RCC 7860 (cell line): ENCODE measurements at regions not wholly inside any gene's neighbourhood (a gene's known extent, or its start where the extent isn't known, plus 50 kb on each side); places are given as distances from the start of the nearest gene placed in this dataset.
A peak's percentile ranks its signal among the peaks of the same experiment; 100 is the strongest.
"Not testable (repeated sequence)": the region's sequence is repeated elsewhere in the genome, so short reads cannot be mapped to it uniquely, and the experiment has no call there.

Source experiments
- DNase-seq: peaks from one replicate; pipeline ENCODE4 v3.0.0-alpha.2; 2015; ENCODE audit warnings: low spot score
- FAIRE-seq: peaks from 2 replicates; lab custom pipeline; 2012; peaks lifted over from hg19 to GRCh38; lab: Jason Lieb, UNC

DNA sequence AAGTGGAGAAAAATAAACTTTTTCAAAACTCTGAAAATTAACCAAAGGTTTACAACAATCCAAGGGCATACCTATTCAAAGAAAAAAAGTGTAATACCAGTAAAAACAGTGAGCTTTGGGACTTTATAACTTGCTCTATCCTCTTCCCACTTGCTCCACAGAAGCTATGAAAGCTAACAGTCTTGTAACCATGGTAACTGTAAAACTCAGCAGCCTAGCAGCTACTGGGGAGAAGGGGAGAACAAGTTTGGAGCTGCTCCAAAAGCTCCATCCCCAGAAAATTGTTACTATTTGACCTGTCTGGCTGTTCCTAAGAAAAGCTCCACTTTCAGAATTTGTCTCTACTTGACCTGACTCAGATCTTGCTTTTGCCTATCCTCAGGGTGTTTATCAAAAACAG lies 191.5 kb downstream of the OTUD1 start:
- FAIRE-seq: no peak
- DNase-seq: no peak

DNA sequence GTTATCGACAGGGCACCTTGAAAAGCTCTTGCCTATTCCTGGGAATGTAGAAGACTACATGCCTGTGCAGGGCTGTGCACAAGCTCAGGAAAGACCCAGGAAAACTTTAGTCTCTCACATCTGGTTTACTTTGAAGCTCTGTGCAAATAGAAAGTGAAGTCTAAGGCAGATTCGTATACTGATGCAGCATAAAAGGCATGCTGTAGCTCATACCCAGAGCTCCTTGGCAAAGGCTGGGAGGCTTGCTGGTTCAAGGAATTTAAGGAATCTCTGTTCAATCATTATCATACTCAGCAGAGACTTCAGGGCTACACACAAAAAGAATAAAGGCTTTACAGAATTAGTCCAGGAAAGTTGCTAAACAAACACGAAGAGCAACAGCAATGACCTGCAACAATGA lies 192.0 kb downstream of the OTUD1 start:
- peak; percentile 46 for FAIRE-seq
- no peak for DNase-seq

DNA sequence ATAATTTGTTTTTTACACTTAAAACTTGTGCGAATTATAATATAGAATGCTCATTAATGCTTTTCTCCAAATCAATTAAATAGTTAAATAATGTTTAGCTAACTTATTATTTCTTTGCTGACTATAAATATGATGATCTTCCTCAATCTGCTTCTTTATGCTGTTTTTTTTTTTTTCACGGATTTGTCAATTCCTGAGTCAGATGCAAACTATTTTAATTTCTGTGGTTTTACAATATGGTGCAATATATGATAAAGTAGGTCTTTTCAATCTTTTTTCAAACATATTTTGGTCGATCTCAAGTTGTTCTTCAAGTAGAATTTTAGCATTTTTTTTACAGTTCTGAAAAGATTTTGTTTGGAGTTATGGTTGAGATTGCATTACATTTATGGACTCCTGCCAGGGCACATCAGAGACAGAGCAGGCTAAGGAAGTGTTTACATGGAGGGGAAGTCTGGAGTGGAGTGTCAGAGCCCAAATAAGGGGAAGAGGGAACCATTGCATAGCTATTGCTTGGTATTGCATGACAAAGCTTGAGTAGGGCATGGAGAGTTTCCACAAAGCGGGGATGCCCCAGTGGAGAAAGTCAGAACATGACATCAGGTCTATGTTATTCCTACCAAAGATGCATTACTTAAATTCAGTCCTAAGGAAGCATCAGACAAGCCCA lies 204.4 kb downstream of the OTUD1 start:
- no peak for DNase-seq
- no peak for FAIRE-seq

DNA sequence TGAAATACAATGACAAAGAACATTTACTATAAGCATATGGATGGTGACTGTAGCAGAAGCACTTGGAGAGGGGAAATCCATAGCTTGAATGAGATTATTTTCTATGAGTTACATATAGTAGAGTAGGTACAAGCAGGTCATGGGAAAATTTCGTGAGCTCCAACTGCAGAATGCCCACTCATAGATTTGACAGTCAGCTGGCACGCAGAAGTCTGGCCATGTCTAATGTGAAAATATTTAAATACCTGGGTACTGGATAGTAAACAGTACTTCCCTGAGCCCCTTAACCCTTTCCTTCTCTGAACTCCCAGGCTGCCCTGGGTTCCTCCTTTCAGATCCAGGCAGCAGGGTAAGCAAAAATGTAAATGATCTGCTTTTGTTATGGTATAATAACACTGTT lies 209.7 kb downstream of the OTUD1 start:
- DNase-seq: no peak
- no peak for FAIRE-seq

DNA sequence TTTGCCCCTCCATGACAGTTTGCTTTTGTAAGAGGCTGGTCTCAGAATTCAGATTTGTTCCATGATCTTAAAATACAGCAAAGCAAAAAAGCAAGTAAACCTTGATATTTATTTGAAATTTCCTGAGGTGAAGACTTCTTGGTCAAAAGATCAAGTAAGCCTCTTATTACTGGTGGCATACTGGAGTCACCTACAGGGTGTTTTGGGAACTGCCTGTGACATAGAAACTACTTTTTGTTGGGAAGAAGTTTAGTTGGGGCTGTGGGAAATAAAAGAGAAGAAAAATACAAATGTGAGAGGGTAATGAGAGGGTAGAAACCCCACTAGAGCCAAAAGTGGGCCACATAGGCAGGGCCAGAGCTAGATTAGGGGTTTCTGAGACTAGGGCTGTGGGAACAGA lies 217.9 kb downstream of the OTUD1 start:
- FAIRE-seq (no peak), DNase-seq (no peak)

DNA sequence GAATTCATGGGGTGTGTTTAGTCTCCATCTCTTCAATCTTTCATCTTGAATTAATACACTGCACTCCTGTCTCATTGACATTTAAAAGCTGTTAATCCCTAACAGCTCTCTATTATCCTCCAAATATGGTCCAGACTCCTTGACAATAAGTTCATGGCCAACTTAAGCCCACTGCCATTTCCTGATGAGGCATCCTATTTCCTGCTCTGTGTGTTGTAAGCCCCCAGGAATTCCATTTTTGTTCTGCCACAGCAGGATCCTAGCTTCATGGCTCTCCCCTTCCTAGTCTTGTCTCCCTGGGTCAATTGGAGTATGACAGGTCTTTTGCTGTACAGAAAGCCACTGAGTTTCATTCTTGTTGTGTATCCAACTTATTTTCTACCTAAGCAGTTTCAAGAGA lies 218.8 kb downstream of the OTUD1 start:
- no peak for DNase-seq
- FAIRE-seq: no peak

DNA sequence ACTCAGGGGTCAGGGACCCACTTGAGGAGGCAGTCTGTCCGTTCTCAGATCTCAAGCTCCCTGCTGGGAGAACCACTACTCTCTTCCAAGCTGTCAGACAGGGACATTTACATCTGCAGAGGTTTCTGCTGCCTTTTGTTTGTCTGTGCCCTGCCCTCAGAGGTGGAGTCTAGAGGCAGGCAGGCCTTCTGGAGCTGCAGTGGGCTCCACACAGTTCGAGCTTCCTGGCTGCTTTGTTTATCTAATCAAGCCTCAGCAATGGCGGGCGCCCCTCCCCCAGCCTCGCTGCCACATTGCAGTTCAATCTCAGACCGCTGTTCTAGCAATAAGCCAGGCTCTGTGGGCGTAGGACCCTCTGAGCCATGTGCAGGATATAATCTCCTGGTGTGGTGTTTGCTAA lies 233.0 kb downstream of the OTUD1 start:
- not testable (repeated sequence) for FAIRE-seq, DNase-seq

DNA sequence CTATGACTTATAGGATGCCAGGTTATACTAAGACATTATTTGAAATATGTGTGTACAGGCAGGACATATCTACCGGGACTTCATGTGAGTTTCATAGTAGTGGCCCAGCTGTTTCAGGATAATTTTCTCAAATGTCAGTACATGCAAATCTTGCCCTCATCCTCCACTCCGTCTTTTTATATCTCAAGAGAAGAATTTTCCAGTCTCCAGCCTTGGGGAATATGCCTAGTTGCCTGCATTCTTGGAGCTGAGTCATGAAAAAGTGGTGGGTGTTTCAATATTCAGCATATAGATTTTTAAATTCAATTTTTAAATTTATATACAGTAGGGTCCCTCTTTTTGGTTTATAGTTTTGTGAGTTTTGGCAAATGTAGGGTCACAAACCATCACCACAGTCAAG lies 236.7 kb downstream of the OTUD1 start:
- no peak for DNase-seq
- no peak for FAIRE-seq

DNA sequence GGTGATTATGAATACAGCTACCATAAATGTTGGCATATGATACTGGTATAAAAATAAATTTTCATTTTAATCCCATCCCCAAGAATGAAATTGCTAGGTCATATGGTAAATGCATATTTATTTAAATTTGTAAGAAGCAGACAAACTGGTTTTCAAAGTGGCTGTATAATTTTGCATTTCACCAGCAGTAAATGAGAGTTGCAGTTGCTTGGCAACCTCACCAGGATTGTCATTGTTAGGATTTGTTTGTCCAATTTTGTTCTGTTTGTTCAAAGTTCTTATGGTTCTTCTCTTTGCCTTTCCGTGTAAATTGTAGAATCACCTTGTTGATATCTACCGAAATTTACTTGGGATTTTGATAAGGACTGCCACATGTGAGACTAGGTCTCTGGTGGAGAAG lies 237.4 kb downstream of the OTUD1 start:
- no peak for FAIRE-seq
- no peak for DNase-seq

DNA sequence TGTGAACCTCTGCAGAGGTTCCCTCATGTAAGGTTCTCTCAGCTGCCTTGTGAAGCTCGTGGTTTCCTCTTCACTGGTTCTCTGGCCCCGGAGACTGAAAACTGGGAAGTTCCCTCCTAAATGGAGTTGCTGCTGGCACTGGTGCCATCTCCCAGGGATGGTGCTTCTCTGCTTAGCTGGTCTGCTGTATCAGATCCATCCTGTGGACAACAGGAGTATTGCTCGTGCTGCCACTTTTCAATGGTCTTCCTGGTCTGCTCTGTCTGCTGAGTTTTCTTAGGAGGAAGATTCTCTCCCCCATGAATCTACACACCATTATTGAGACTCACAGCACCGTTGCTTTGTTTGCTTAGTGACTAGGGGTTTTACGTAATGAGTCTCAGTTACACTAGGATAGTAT lies 247.8 kb downstream of the OTUD1 start:
- FAIRE-seq: no peak
- no peak for DNase-seq

DNA sequence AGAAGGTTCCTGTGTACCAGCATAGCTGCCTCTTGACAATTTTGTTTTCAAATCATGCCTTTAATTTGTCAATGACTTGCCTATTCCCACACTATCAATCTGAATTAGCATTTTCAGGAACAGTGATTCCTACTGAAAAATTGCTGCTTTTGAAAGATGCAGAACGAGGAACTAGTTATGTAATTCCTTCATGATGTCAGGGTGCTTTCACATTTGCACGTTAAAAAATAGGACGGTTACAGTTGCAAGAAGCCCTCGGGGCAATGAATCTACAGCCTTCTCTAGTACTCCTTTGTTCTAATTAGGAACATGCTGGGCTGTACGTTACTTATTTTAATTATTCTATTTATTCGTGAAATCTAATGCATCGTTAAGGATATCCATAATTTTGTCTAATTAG lies 253.9 kb downstream of the OTUD1 start:
- FAIRE-seq (no peak), DNase-seq (no peak)

DNA sequence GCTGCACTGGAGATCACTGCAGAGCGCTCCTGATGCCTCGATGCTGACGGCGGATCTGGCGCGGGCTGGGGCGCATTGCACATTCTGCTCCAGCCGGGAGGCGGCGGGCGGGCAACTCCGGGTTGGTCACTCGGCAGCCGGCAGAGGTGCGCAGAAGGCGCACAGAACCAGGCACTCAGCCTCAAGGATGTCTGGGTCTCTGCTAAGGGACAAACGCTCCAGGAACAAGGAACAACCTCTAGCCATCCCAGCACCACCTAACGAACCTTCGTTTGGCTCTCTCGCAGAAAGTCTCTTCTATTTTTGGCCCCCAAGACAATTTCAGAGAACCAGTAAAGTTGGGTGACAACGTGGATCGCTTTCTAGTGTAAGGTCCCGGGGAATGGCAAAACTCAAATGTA lies 254.6 kb downstream of the OTUD1 start:
- no peak for FAIRE-seq
- no peak for DNase-seq

DNA sequence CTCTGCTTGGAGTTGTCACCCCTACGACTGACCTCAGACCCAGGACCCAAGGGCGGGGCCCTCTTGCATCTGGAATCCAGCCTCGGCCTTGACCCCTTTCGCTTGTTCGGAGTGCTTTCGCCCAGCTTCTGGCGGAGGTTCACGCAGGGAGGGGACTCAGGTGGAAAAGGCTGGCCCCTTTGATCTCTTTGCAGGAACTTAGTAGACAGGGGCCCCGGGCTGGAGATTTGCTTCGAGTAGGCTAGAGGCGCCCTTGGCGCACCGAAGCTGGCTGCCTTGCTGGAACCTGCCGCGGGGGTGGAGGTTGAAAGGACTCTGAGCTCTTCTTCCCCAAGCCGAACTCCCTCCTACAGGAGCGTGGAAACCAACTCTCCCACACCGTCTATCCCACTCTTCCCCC lies 255.1 kb downstream of the OTUD1 start:
- FAIRE-seq (no peak), DNase-seq (no peak)

DNA sequence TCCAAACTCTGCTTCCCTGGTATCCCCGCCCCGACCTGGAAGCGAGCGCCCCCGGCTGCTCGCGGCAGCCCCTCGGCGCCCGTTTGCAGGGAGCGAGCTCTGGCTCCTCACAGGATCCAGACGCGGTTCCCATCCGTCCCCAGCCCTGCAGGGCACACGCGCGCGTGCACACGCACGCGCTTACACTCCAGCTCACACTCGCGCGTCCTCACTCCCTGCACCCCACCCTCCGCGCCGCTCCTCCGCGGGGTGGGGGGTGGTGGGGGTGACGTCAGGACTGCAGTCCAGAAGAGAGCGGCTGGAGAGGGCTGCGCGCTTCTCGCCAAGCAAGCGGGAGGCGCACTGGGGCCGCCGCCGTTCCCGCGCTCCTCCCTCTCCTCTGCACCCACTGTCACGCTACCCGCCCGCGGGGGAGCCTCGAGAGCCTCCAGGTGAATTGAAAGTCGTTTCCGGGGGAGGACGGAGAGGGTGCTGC lies 255.6 kb downstream of the OTUD1 start:
- FAIRE-seq (no peak), DNase-seq (no peak)

DNA sequence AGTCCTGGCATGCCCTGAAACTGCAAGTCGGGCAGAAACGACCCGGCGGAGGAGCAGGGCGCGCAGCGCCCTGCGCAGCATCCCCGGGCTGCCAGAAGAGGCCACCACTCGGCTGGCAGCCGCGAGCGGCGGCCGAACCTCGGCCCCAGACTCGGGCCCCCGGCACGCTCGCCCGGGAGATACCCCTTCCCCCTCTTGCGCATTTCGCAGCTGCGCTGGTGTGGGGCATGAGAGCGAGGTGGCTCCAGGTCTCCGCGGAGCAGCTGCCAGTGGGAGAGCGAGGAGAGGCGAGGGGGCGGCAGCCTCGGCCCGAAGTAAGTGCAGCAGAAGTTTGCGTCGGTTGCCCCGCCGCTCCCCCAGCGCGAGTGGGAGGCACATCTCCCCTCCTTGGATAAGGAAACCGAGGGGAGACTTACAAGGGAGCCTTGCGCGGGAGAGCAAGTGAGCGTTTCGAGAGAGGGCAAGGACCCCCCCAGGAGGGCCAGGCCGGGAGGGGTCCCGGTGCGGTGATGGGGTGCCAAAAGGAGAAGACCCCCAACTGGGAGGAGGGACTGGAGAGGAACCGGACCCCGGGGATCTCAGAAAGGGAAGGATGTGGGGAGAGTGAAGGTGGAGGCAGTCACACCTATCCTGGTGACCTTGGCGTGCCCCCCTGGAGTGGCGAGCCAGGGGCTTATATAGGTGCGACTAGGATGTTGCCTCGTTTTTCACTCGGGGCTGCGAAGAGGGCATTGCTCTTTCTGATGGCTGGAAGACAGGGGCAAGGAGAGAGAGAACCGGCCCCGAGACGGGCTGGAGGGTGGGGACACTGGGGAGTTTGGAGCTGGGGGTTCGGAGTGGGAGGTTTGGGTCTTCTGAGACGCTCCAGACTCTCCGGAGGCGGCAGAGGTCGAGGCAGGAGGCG lies 256.3 kb downstream of the OTUD1 start:
- FAIRE-seq: no peak
- DNase-seq: no peak

DNA sequence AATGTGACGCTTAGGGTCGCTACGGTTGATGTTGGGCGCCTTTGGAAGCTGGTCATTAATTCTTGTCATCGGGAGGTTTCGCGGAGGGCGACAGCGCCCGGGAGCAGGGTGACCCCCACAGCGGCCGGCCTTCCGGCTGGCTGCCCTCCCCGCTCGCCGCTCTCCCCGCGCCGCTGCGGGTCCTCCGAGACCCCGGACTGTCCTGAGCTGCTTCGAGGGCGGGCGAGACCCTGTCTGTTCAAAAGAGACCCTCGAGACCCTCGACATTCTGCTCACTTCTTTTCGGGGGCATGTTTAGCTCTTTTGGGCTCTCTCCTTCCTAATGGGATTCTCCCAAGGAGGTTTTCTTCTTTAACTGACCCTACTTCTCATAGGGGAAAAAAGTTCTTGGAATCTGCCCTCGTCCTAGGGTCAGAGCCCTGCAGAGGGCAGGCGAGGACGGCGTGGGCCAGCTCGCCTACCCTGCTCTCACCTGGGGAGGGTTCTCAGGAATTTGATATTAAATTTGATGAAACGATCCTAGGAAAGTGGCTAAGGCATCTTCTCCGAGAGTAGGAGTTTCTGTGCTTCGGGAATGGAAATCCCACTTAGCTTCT lies 257.0 kb downstream of the OTUD1 start:
- no peak for DNase-seq
- no peak for FAIRE-seq

DNA sequence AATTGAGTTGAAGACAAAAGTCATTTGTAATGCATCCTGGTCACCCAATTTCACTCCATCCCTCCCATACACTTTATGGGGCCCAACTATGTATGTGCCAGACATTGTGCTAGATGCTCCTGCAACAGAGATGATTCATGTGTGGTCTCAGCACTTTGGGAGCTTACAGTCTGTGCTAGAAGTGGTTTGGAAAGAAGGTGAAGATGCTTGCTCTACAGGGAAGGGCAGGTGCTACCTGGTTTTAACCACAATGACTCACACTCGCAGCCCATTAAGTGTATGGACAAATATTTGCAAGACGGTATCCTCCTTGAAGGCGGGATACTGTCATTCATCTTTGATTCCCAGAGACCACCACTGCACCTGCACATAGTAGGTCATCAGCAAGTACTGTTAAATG lies 257.6 kb downstream of the OTUD1 start:
- DNase-seq (no peak), FAIRE-seq (no peak)

DNA sequence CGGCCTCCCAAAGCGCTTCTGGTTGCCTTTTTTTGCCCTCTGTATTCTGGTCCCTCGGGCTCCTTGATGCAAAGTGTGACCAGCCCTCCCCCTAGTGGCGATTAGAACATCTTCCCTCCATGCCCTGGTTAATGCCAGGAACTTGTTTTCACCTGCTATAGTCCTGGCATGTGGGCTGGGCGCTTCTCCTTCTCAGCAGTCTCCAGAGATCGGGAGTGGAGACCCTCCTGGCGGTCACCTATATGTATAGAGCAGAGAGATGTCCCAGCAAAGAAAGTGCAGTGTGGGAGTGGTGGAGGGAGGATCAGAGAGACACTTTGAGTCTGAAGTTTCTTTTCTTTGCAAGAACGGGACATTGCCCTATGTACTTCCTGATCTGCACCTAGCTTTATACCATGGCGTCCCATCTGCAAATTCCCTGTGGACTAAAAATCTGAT lies 264.1 kb downstream of the OTUD1 start:
- FAIRE-seq: no peak
- DNase-seq: peak; percentile 41

DNA sequence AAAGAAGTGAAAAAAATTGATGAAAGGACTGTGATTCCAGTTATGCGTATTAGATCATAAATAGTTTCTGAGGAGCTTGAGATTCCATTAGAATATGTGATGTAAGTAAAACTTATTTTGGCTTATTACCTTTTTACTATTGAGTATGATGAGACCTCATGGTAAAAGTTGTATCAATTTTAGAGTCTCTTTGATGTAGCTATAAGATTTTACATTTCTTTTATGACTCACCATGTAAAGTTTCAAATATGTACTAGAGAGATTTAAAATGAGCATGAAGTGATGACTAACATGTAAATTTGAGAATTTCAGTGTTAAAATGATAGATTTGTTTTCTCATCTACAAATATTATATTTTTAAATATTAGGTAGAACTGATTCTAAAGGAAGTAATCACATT lies 276.5 kb downstream of the OTUD1 start:
- FAIRE-seq (no peak), DNase-seq (no peak)

DNA sequence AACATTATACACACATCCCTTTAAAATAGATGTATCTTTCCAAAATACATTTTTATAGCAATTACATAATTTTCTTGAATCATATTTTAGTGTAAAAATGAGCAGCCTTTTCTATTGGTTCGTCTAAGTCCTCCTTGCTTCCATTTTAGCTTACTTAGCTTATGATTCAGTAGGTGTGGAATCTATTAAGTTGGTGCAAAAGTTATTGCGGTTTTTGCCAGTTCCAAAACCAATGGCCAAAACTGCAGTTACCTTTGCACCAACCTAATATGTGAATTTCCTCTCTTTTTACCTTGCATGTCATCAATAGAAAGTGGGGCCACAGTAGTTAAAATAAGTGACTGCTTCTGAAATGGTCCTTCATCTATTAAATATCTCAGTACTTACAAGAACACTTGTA lies 279.0 kb downstream of the OTUD1 start:
- FAIRE-seq: no peak
- DNase-seq: no peak

DNA sequence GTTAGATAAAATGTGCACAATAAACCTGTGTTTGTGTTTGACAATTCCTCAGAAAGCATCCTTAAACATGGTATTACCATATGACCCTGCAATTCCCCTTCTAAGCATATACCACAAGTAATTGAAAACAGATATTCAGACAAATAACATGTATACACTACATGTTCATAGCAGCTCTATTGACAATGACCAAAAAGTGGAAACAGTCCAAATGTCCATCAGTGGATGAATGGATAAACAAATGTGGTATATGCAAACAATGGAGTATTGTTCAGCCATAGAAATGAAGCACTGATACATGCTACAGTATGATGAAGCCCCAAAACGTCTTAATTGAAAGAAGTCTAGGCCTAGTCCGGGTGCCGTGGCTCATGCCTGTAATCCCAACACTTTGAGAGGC lies 280.1 kb downstream of the OTUD1 start:
- DNase-seq (no peak), FAIRE-seq (no peak)

DNA sequence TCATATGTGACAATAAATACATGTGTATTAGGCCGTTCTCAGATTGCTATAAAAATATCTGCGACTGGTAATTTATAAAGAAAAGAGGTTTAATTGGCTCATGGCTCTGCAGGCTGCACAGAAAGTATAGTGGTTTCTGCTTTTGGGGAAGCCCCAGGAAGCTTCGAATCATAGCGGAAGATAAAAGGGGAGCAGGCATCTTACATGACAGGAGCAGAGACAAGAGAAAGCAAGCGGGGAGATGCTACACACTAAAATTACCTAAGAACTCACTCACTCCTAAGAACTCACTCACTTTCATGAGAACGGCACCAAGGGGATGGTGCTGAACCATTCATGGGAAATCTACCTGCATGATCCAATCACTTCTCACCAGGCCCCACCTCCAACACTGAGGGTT lies 284.9 kb downstream of the OTUD1 start:
- no peak for DNase-seq
- no peak for FAIRE-seq
